ENCODE measurements at regions not wholly inside any gene's neighbourhood (a gene's known extent, or its start where the extent isn't known, plus 50 kb on each side); places are given as distances from the start of the nearest gene placed in this dataset.

DNA sequence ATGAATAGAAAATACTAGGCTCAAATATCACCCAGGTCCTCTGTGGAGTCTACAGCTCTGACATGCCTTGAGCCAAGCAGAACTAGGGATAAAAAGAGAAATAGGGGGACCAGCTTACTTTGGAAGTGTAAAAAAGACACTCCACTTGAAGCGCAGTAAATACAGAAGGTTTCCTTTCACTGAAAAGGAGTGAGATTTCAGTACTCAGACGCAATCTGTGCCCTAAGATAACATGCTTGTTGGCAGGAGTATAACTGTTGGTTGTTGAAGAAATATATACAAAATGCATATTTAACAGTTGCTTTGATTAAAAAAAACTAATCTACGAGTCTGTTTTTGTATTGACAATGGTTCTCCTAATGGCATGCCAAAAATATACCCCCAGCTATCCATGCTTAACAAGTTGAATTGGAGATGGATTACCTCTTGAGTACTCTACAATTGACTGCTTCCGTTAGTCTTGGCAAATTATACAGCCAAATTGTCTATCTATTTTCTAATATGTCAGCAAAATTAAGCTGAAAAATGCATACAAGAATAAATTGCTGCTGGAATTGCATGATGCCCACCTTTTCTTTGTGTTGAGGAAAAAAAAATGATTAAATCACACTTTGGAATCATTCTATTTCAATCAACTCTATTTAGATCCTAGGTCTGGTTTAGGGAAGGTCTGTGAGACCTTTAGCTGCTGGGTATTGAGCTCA lies 91.6 kb downstream of the FAT3 start:
- DNase-seq, result no peak
- in situ Hi-C loops (cut with MboI; ENCODE audit: low pct_unique_long_range_greater_than_20kb, low sequenced_read_pairs), result no loop called here

DNA sequence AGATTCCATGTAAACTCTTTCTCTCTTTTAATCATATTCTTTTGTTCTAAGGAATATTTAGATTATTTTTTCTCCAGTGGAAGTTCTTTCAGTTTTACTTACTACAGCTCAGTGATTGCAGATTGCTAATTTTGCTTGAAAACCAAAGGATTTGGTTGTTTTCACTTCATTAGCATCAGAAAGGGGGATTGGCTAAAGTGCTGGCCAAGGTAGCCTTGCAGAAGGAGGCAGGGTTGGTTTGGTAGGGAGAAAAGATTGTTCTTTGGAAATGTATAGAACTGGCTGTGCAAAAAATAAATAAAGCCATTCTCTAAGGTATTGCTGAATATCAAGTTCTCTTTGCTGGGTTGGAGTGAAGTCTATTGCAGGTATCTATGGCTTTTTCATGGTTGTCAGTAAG lies 92.6 kb downstream of the FAT3 start:
- no peak for DNase-seq
- in situ Hi-C loops (cut with MboI; ENCODE audit: low pct_unique_long_range_greater_than_20kb, low sequenced_read_pairs), result no loop called here

GRCh38 chr11:92317721-92318120 lies 93.1 kb downstream of the FAT3 start:
- DNase-seq, result no peak
- in situ Hi-C loops (cut with MboI; ENCODE audit: low pct_unique_long_range_greater_than_20kb, low sequenced_read_pairs), result no loop called here

DNA sequence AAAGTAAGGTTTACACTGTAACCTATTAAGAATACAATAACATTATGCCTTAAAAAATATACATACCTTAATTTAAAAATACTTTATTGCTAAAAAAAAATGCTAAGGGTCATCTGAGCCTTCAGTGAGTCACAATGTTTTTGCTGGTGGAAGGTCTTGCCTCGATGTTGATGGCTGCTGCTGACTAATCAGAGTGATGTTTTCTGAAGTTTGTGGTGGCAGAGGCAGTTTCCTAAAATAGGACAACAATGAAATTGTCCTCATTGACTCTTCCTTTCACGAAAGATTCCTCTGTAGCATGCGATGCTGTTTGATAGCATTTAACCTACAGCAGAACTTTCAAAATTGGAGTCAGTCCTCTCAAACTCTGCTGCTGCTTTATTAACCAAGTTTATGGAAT lies 97.6 kb downstream of the FAT3 start:
- in situ Hi-C loops (cut with MboI; ENCODE audit: low pct_unique_long_range_greater_than_20kb, low sequenced_read_pairs), result no loop called here
- DNase-seq, result no peak

- DNase-seq, result no peak
- in situ Hi-C loops (cut with MboI; ENCODE audit: low pct_unique_long_range_greater_than_20kb, low sequenced_read_pairs), result no loop called here
Observed at GRCh38 chr11:92324890-92325289, 100.3 kb downstream of the FAT3 start.

GRCh38 chr11:92325416-92325815 lies 100.8 kb downstream of the FAT3 start:
- in situ Hi-C loops (cut with MboI; ENCODE audit: low pct_unique_long_range_greater_than_20kb, low sequenced_read_pairs), result no loop called here
- no peak for DNase-seq

DNA sequence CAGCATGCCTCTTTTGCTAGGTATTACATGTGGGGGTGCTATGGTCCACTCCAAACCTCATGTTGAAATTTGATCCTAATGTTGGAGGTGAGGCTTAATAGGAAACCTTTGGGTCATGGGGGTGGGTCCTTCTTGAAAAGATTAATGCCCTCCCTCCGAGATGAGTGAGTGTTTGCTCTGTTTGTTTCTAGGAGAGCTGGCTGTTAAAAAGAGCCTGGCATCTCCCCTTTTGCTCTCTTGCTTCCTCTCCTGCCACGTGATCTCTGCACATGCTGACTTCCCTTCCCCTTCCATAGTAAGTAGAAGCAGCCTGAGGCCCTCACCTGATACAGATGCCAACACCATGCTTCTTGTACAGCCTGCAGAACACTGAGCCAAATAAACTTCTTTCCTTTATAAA lies 104.5 kb downstream of the FAT3 start:
- in situ Hi-C loops (cut with MboI; ENCODE audit: low pct_unique_long_range_greater_than_20kb, low sequenced_read_pairs), result no loop called here
- DNase-seq, result no peak

GRCh38 chr11:92329646-92330045 lies 105.0 kb downstream of the FAT3 start:
- in situ Hi-C loops (cut with MboI; ENCODE audit: low pct_unique_long_range_greater_than_20kb, low sequenced_read_pairs), result no loop called here
- DNase-seq, result no peak

- in situ Hi-C loops (cut with MboI; ENCODE audit: low pct_unique_long_range_greater_than_20kb, low sequenced_read_pairs), result no loop called here
- DNase-seq, result no peak
Observed at GRCh38 chr11:92330114-92330513, 105.5 kb downstream of the FAT3 start.

DNA sequence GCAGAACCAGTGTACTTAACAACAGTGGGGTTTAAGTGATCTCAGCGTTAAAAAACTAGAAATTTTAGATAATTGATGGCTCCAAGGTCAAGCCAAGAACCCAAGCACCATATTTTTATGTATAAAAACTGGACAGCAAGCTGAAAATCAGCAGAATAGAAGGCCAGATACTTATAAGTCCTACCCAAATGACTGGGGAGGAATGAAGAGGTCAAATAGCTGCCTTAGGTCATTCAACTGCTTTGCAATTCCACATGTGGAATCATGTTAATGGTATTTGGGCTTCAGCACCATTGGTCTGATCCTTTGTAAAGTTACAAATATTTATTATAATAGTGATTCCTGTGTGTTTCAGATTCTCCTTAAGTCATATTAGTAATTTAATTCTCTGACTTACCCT lies 108.4 kb downstream of the FAT3 start:
- DNase-seq, result no peak
- in situ Hi-C loops (cut with MboI; ENCODE audit: low pct_unique_long_range_greater_than_20kb, low sequenced_read_pairs), result no loop called here

- in situ Hi-C loops (cut with MboI; ENCODE audit: low pct_unique_long_range_greater_than_20kb, low sequenced_read_pairs), result no loop called here
Observed at GRCh38 chr11:92340839-92341238, 116.2 kb downstream of the FAT3 start.

GRCh38 chr11:92342034-92342720 lies 117.6 kb downstream of the FAT3 start:
- in situ Hi-C loops (cut with MboI; ENCODE audit: low pct_unique_long_range_greater_than_20kb, low sequenced_read_pairs), result no loop called here
- no peak for DNase-seq

More at GRCh38 chr11:92340839-92341238, 116.2 kb downstream of the FAT3 start:
- DNase-seq, result no peak

DNA sequence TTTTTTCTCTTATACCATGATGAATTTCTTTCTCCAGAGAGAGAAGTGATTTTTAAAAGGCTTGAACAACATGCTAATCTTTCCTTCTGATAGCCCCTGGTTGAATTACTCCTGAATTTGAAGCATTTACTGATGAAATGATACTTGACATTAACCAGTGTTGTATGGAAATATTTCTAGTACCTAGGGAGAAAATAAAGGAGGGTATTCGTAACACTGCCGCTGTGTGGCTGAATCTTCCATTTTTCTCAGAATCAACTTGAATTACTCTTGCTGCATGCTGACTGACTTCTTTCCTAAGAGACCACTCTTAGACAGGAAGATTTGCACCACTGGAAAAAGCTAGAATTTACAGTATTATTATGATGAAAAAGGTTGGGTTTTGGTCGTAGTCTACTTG lies 118.3 kb downstream of the FAT3 start:
- in situ Hi-C loops (cut with MboI; ENCODE audit: low pct_unique_long_range_greater_than_20kb, low sequenced_read_pairs), result no loop called here

DNA sequence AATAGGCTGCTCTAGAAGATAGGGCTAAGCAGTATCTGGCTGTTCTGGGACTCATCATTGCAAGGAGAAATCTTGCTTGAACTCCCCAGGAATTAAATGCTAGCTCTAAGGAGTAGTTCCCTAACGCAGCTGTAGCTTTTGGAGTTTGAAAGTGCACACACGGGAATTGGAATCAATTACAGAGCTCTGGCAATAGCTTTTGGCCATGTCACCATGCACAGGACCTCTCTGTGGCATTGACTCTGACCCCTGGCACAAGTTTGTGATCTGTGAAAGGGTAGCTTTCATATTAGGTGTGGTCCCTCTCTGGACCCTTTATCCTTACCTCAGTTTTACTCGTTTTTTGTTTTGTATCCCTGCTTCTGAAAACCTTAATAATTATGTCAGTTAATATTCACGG lies 121.6 kb downstream of the FAT3 start:
- no peak for DNase-seq
- in situ Hi-C loops (cut with MboI; ENCODE audit: low pct_unique_long_range_greater_than_20kb, low sequenced_read_pairs), result no loop called here

More for the DNA sequence above, 118.3 kb downstream of the FAT3 start:
- DNase-seq, result no peak

DNA sequence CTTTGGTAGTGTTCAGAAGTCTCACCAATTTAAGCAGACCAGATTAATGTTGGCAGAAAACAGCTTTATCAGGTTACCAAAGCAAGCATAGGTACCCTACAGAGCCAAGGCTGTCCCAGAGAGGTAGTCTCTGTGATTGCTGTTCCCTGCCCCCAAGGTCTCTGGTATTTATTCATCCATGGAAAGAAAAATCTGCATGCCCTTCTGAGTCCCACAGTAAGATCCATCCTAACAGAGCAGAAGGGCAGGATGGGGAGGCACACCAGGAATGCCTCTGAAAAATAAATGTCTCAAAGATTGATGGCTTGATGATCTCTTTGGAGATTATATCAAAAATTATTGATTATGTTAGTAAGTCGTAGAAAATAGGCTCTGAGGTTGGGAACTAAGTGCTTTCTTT lies 122.8 kb downstream of the FAT3 start:
- in situ Hi-C loops (cut with MboI; ENCODE audit: low pct_unique_long_range_greater_than_20kb, low sequenced_read_pairs), result no loop called here
- DNase-seq, result no peak

- in situ Hi-C loops (cut with MboI; ENCODE audit: low pct_unique_long_range_greater_than_20kb, low sequenced_read_pairs), result no loop called here
- DNase-seq, result no peak
Observed at GRCh38 chr11:92349486-92350156, 125.0 kb downstream of the FAT3 start.

GRCh38 chr11:92357344-92357743 lies 132.7 kb downstream of the FAT3 start:
- no peak for DNase-seq
- in situ Hi-C loops (cut with MboI; ENCODE audit: low pct_unique_long_range_greater_than_20kb, low sequenced_read_pairs), result no loop called here

GRCh38 chr11:92357841-92358240 lies 133.2 kb downstream of the FAT3 start:
- in situ Hi-C loops (cut with MboI; ENCODE audit: low pct_unique_long_range_greater_than_20kb, low sequenced_read_pairs), result no loop called here
- no peak for DNase-seq

- in situ Hi-C loops (cut with MboI; ENCODE audit: low pct_unique_long_range_greater_than_20kb, low sequenced_read_pairs), result no loop called here
- no peak for DNase-seq
Observed at GRCh38 chr11:92361551-92361950, 136.9 kb downstream of the FAT3 start.

- no peak for DNase-seq
- in situ Hi-C loops (cut with MboI; ENCODE audit: low pct_unique_long_range_greater_than_20kb, low sequenced_read_pairs), result no loop called here
Observed at GRCh38 chr11:92362989-92363388, 138.4 kb downstream of the FAT3 start.

All from KBM-7 (cell line).